ENCODE measurements at regions not wholly inside any gene's neighbourhood (a gene's known extent, or its start where the extent isn't known, plus 50 kb on each side); places are given as distances from the start of the nearest gene placed in this dataset.

- H3K36me3 Mint-ChIP-seq (ENCODE audit: low read depth) = no peaks in the 10 kb centered on the region
- intact Hi-C loops (cut with micrococcal nuclease) = no loop called here
- ChIA-PET CTCF (no interaction called here), POLR2A (no interaction called here)
- no peaks in the 10 kb centered on the region for H3K4me1 Mint-ChIP-seq
- no peaks in the 10 kb centered on the region for H3K27me3 Mint-ChIP-seq
- DNase-seq (no peak), ATAC-seq (ENCODE audit: low read depth) (no peak)
- H3K9me3 Mint-ChIP-seq = no peaks in the 10 kb centered on the region
- no peak overlapping the region for H3K27ac Mint-ChIP-seq
- TF ChIP-seq, protein P1, sequence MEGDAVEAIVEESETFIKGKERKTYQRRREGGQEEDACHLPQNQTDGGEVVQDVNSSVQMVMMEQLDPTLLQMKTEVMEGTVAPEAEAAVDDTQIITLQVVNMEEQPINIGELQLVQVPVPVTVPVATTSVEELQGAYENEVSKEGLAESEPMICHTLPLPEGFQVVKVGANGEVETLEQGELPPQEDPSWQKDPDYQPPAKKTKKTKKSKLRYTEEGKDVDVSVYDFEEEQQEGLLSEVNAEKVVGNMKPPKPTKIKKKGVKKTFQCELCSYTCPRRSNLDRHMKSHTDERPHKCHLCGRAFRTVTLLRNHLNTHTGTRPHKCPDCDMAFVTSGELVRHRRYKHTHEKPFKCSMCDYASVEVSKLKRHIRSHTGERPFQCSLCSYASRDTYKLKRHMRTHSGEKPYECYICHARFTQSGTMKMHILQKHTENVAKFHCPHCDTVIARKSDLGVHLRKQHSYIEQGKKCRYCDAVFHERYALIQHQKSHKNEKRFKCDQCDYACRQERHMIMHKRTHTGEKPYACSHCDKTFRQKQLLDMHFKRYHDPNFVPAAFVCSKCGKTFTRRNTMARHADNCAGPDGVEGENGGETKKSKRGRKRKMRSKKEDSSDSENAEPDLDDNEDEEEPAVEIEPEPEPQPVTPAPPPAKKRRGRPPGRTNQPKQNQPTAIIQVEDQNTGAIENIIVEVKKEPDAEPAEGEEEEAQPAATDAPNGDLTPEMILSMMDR (IDR thresholded peaks at IDR 0.05) = no peak
- H3K4me3 Mint-ChIP-seq = no peak overlapping the region
Observed at GRCh38 chr4:176989186-176989585, 196.5 kb upstream of the VEGFC start.

DNA sequence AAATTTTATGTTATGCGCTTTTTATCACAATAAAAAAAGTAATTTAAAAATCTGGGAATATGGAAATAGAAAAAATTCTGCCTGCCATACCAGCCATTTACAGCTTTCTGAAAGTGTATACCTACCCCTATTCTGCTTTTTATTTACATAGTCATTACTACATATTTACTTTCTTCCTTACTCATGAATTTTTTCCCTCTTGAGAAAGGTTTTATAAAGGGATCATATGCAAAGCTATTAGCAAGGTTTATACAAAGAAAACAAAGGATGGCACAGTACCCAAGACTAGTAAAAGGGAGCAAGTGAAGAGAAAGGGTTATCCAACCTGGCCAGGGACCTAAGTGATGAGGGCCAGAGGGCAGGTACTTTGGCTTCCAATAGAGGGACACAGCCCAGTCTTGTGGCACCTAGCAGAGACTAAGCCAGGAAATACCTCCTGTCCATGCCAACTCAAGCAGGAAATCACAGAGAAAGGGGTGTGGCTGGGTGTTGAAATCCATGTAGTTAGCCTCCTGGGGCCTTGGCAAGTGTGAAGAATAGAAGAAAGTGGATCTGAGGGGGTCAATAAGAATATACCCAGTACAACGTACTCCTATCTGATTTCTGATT lies 207.3 kb upstream of the VEGFC start:
- ChIA-PET POLR2A (no interaction called here), CTCF (no interaction called here)
- Mint-ChIP-seq H3K36me3 (ENCODE audit: low read depth) (no peaks in the 10 kb centered on the region), H3K27me3 (no peaks in the 10 kb centered on the region), H3K4me3 (no peak overlapping the region), H3K4me1 (no peaks in the 10 kb centered on the region), H3K27ac (no peak overlapping the region), H3K9me3 (peaks cover 2% of the 10 kb centered on the region)
- TF ChIP-seq, protein P1 (IDR thresholded peaks at IDR 0.05) = no peak
- DNase-seq (no peak), ATAC-seq (ENCODE audit: low read depth) (no peak)
- intact Hi-C loops (cut with micrococcal nuclease) = no loop called here

DNA sequence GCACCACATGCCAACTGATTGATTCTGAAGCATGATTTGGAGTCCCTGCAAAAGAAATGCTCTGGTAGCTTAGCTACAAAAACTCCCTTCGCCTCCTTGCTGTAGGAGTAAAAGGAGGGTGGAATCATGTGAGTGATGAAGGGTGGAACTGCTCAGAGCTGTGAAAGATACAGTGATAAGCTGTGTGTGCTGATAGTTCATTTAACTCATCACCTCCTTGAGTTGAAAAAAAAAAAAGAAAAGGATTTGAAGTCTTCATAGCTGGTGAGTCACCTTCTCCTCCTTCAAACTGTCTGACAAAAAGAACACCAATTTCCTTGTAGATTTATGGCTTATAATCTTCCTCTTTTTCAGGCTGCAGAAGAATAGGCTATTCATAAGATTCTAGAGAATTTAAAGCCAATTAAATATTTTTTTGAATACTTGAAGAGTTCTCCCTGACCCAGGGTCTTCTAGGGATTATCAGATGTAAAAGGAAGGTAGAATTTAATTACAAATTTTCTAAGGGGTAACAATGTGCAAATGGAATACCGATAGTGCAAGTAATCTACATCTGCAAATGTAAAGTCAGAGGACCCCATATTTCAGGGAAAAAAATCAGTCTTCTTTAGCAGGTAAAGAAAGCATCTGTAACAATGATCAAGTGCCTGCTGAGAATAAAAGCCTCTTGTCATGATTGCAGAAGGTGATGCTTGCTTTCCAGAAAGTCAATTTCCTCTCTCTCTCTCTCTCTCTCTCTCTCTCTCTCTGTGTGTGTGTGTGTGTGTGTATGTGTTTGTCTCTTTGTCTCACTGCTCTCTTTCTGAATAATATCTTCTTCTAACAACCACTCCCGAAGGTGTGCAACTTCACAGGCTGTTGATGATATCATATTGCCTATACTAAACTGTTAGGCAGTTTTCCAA lies 208.8 kb upstream of the VEGFC start:
- TF ChIP-seq, protein P1 (IDR thresholded peaks at IDR 0.05) = no peak
- Mint-ChIP-seq H3K4me1 (no peaks in the 10 kb centered on the region), H3K27ac (no peak overlapping the region), H3K4me3 (no peak overlapping the region), H3K9me3 (peaks cover 2% of the 10 kb centered on the region), H3K36me3 (ENCODE audit: low read depth) (no peaks in the 10 kb centered on the region), H3K27me3 (no peaks in the 10 kb centered on the region)
- POLR2A ChIA-PET = no interaction called here
- DNase-seq = no peak
- intact Hi-C loops (cut with micrococcal nuclease) = no loop called here
- ATAC-seq (ENCODE audit: low read depth) = no peak
- CTCF ChIA-PET = no interaction called here

GRCh38 chr4:177005674-177006230 lies 213.0 kb upstream of the VEGFC start:
- Mint-ChIP-seq H3K27ac (no peak overlapping the region), H3K9me3 (peaks cover 2% of the 10 kb centered on the region), H3K36me3 (ENCODE audit: low read depth) (no peaks in the 10 kb centered on the region), H3K4me1 (no peaks in the 10 kb centered on the region), H3K27me3 (no peaks in the 10 kb centered on the region), H3K4me3 (no peak overlapping the region)
- POLR2A ChIA-PET = no interaction called here
- TF ChIP-seq, protein P1 (IDR thresholded peaks at IDR 0.05) = no peak
- CTCF ChIA-PET = no interaction called here
- intact Hi-C loops (cut with micrococcal nuclease) = no loop called here
- ATAC-seq (ENCODE audit: low read depth) (no peak), DNase-seq (no peak)

DNA sequence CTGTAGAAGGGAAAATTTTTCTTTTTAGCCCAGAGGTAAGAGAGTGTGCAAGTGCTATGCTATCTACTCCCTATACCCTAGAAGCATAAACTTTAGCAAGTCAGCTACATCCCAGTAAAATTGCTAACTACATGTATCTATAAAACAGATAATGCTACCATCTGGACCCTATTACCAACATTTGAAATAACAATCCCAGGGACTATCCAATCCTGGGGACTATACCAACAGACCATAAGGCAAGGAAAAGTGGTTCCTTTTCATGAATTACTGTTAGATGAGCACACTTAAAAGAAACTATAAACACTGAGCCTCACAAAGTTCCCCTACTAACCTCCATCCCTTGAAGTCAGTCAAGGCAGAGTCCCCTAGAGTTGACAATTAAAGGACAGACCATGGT lies 213.6 kb upstream of the VEGFC start:
- TF ChIP-seq, protein P1 (IDR thresholded peaks at IDR 0.05) = no peak
- Mint-ChIP-seq H3K4me1 (no peaks in the 10 kb centered on the region), H3K27me3 (no peaks in the 10 kb centered on the region), H3K27ac (no peak overlapping the region), H3K9me3 (peaks cover 2% of the 10 kb centered on the region), H3K4me3 (no peak overlapping the region), H3K36me3 (ENCODE audit: low read depth) (no peaks in the 10 kb centered on the region)
- POLR2A ChIA-PET = no interaction called here
- no peak for DNase-seq
- no peak for ATAC-seq (ENCODE audit: low read depth)
- CTCF ChIA-PET = no interaction called here
- intact Hi-C loops (cut with micrococcal nuclease) = no loop called here
